ENCODE measurements at regions not wholly inside any gene's neighbourhood (a gene's known extent, or its start where the extent isn't known, plus 50 kb on each side); places are given as distances from the start of the nearest gene placed in this dataset.
A peak's percentile ranks its signal among the peaks of the same experiment; 100 is the strongest.

DNA sequence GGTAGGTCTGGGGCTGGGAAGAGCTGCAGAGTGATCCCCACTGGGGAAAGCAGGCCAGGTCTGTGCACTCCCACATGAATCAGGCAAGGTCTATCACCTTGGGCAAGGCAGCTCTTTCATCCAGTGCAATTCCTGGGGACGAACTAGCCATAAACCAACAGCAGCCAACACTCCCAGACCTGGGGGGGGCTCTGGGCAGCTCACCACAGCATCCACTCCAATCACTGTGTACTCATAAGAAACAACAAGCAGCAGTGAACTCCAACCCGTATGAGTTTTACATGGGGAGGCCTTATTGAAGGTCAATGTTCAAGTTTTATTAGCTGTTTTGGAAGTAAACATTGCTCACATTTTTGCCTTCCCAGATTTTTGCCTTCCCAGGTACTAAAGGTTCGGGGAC is 157.4 kb upstream of the NAV2 start:
- TF ChIP-seq ZFX (IDR thresholded peaks at IDR 0.05), result no peak
- TF ChIP-seq, protein P1, sequence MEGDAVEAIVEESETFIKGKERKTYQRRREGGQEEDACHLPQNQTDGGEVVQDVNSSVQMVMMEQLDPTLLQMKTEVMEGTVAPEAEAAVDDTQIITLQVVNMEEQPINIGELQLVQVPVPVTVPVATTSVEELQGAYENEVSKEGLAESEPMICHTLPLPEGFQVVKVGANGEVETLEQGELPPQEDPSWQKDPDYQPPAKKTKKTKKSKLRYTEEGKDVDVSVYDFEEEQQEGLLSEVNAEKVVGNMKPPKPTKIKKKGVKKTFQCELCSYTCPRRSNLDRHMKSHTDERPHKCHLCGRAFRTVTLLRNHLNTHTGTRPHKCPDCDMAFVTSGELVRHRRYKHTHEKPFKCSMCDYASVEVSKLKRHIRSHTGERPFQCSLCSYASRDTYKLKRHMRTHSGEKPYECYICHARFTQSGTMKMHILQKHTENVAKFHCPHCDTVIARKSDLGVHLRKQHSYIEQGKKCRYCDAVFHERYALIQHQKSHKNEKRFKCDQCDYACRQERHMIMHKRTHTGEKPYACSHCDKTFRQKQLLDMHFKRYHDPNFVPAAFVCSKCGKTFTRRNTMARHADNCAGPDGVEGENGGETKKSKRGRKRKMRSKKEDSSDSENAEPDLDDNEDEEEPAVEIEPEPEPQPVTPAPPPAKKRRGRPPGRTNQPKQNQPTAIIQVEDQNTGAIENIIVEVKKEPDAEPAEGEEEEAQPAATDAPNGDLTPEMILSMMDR (conservative IDR thresholded peaks at IDR 0.05), result no peak
- H3K27ac ChIP-seq, result no peak overlapping the region

DNA sequence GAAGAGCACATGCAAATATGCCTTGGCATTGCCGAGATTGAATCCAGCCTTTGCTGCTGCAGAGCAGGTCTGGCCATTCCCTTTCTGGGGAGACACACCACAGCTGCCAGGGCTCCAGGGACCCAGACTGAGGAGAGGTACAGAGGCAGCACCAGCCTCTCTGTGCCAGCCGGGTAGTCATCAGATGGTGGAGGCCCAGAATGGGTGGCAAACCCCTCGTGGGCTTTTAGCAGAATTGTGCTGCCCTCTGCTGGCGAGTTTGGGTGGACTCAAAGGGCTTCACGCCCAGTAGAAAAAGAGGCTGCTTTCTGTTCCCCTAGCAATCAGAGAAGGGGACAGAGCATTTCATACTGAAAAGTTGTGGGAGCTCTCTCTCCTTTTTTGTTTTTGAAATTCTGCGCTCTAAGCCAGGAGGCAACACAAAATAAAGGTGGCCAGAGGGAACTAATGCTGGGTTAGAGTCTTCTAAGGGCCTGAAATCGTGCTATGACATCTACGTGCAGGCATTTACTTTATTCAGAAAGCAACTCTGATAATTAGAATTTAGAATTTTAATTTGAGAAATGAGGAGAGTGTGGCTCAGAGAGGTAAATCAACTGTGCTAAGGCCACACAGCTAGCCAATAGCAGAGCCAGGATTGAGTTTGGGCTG is 158.8 kb upstream of the NAV2 start:
- no peak overlapping the region for H3K27ac ChIP-seq
- no peak for TF ChIP-seq ZFX (IDR thresholded peaks at IDR 0.05)
- TF ChIP-seq, protein P1 (conservative IDR thresholded peaks at IDR 0.05), result peak; percentile 90

DNA sequence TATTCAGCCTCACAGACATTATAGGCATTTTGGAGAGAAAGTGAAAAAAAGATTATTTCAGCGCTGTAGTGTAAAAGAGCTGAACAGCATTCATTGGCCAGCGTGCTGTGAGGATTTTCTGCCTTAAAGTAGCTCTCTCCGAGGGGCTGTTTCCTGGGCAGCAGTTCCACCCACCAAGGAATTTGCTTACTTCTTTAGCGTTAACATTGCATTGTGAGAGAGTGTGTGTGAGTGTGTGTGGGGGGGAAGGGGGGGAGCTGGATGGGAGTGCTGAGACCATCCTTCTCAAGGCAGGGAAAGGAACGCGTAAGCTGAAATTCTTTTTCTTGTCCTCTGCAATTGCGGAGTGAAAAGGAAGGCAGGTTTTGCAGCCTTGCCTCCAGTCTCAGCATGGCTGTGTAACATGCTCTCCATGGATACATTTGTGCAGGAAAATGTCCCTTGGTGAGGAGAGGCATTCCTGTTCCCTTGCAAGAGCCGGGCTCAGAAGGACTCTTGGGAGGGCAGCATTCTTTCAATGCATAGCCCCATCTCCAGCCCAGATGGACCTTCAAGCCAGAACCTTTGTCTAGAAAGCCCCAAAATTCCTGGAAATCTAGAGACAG is 159.9 kb upstream of the NAV2 start:
- no peak overlapping the region for H3K27ac ChIP-seq
- no peak for TF ChIP-seq ZFX (IDR thresholded peaks at IDR 0.05)
- TF ChIP-seq, protein P1 (conservative IDR thresholded peaks at IDR 0.05), result no peak

DNA sequence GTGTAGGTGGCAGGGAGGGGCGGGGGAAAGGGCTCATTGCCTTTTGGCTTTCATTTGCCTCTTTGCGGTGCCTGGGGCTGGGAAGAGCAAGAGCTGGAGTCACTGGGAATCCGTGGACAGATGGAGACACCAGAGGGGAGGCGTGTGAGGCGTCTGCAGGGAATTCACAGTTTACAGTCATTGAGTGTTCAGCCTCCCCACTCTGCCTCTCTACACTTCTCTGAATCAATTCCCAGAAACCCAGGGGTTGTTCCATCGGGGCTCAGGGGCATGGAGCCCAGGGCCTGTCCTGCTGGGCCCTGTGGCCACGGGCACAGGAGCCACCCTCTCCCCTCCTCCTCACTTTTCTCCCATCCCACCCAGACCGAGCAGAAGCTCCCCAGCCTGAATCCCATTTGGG is 160.5 kb upstream of the NAV2 start:
- no peak for TF ChIP-seq ZFX (IDR thresholded peaks at IDR 0.05)
- TF ChIP-seq, protein P1 (conservative IDR thresholded peaks at IDR 0.05), result no peak

DNA sequence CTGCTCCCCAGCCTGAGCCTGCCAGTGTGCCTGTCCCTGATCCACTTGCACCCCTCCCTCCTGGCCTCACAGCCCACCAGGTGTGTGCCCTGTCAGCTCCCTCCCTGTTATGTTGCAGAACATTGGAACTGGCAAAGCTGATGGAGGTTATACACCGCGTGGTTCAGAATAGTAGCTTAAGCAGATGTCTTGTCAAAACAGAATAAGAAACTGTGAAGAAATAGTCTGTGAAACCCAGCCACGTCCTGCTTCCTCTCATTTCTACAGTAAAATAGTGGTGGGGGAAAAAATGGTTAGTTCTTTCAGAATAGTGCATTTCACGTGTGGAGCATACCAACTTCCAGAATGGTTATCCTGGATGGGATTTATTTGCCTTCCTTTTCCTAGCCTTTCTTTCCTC is 161.2 kb upstream of the NAV2 start:
- TF ChIP-seq, protein P1 (conservative IDR thresholded peaks at IDR 0.05), result no peak
- TF ChIP-seq ZFX (IDR thresholded peaks at IDR 0.05), result no peak
- no peak overlapping the region for H3K27ac ChIP-seq

More for the DNA sequence above, 160.5 kb upstream of the NAV2 start:
- no peak overlapping the region for H3K27ac ChIP-seq

DNA sequence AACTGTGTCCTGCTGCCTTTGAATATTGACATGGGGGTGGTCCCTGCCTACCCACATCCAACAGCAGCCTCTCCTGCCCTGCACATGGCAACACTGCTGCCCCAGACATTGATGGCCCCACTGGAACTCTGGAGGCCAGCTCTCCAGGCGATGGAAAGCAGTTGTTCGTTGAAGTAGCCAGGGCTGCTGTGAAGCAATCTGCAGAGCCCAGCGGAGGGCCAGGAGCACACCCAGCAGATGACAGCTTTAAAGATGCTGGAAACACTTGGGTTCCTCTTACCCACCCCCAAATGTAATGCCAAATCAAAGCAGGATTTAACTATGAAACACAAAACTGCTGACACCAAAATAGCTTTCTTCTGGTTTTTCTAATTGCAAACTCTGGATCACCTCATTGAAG is 165.6 kb upstream of the NAV2 start:
- TF ChIP-seq, protein P1 (conservative IDR thresholded peaks at IDR 0.05), result no peak
- TF ChIP-seq ZFX (IDR thresholded peaks at IDR 0.05), result no peak
- no peak overlapping the region for H3K27ac ChIP-seq

DNA sequence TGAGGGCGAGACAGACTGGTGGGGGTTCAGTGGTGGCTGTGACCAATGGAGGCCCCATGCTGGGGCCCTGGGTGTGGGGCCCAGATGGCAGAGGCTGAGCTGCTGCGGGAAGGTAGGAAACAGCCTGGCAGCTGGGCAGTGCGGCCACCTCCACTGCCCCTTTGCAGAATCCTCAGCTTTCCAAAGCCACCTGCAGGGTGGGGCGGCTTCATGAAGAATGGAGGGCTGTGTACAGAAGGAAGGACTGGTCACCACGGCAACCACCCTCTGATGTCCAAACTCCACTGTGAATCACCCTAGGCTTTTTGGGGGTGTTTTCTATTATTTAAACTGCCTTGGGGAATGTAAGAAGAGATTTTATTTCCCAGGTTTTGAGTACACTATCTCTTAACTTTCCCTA is 166.3 kb upstream of the NAV2 start:
- no peak overlapping the region for H3K27ac ChIP-seq
- no peak for TF ChIP-seq ZFX (IDR thresholded peaks at IDR 0.05)
- TF ChIP-seq, protein P1 (conservative IDR thresholded peaks at IDR 0.05), result no peak

Measured in C4-2B (cell line).